HG02763 (cell line): ENCODE measurements at regions not wholly inside any gene's neighbourhood (a gene's known extent, or its start where the extent isn't known, plus 50 kb on each side); places are given as distances from the start of the nearest gene placed in this dataset.

Experiments used
- ATAC-seq: cut with Tn5 transposase; IDR thresholded peaks from one replicate; pipeline ENCODE4 v1.9.1; 2021; ENCODE audit warnings: mild to moderate bottlenecking, moderate library complexity; ENCODE audit not compliant: unreplicated experiment

DNA sequence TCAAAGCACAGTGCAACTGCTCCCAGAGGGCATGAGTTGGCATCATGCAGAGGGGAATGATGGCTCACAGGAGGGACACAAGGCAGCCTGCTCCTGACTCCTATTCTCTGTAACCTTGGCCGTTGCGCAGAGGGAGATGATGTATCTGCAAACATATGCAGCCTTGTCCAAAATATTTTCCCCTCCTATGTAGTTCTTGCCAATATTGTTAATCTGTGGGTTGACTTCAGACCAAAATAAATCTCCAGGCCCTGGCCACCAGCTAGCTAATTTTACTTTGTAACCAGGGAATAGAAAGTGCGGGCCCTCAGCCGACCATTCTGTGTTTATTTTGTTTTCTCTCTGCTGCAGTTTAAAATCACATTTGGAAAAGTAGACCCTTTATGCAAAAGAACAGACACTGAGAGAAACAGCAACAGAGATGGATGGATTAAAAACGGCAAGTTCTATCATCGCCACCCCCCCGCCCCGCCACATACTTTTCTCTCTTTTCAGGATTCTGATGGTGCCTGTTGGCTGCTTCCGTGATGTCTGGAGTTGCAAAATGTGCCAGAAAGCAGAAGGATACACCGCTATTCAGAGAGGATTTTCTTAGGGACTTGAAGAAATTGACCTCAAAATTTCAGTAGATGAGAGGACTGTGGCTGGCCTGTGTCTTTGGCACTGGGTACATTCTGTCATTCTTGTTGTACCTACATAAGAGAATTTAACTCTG is 185.3 kb upstream of the BCOR start:
- ATAC-seq = no peak

DNA sequence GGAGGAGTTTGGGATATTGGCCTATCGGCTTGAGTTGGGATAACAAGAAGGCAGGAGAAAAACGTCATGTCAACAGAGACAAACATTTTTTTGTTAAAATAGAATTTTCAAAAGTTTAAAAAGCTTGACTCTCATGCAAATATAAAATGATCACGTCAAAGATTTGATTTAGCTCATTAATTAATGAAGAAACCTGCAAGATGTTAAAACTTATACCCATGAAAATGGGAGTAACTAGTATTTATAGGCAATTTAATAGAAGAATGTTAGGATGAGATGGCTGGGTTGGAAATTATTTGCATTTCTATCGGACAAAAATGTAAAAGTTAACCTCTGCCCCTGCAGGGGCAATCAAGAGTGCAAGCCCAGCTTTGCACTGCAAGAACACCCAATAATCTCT is 184.6 kb upstream of the BCOR start:
- no peak for ATAC-seq

GRCh38 chrX:40281336-40282005 is 183.7 kb upstream of the BCOR start:
- ATAC-seq = no peak

- no peak for ATAC-seq
Measured at GRCh38 chrX:40279762-40280161, 182.0 kb upstream of the BCOR start.

- no peak for ATAC-seq
Measured at GRCh38 chrX:40279091-40279430, 181.3 kb upstream of the BCOR start.

DNA sequence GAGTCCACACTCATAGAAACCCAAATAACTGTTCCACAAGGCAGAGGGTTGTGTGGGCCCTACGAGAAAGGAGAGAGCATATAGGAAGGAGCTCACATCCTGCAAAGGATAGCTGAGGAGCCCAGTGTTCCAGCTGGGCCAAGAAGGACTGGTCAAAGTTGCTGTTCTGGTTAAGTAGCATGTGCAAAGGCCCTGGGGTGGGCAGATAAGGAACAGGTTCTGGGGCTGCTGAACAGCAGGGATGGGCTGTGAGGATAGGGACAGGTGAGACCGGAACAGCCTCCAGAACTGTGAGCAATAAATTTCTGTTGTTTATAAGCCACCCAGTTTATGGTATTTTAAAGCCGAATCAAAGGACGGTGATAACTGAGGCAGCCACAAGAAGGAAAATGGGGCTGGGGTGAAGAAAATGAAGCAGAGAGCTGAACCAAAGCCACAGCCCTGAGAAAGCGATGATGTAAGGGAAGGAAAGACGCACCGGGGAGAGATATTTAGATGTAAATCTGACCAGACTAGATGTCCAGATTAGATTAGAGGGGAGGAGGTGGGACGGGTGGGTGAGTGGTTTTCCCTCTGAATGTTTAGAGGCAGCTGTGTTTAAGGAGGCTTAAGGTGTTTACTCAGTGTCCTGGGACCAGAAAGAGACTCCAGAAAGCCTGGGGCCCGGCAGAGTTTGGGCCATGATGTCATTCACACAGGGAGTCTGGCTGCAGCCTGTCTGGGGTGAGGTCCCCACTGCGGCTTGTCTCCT is 180.8 kb upstream of the BCOR start:
- ATAC-seq = no peak

DNA sequence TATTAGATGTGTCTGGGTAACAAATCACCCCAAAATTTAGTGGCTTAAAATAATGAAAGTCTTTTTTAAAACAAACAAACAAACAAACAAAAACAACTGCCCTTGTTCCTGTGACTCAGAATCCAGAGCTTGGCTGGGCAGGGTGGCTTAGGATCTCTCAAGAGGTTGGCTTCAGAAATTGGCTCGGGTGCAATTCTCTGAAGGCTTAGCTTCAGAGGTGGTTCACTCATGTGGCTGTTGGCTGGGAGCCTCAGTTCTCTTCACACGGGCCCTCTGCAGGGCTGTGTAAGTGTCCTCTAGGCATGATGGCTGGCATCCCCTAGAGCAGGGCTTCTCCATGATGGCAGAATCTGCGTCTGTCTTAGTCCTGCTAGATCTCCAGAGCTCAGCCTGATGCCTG is 179.9 kb upstream of the BCOR start:
- no peak for ATAC-seq

DNA sequence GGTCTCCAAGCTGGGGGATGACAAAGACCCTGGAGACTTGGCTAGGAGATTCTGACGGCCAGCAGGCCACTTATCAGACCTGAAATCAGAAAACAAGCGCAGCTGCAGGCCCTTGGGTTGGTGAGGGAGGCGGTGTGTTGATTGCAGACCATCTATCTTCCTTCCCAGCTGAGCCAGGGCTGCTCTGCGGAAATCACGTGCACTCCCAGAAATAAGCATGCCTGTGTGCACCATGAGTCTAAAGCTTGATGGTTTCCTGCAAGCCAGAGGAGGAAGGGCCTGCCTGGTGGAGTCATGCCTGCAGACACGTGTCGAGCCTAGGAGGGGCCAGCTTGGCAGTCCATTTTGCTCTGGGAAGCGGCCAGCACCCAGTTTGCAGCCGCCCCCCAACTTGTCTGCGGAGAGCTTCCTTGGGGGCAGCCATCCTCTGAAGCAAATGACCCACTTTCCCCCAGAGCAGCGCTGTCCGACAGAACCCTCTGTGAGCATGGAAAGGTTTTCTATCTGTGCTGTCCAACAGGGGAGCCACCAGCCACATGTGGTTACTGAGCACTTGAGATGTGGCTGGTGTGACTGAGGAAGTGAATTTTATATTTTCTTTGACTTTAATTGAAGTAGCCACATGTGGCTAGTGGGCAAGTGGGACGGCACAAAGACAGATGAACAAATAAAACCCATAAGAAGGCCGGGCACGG is 175.7 kb upstream of the BCOR start:
- no peak for ATAC-seq

- ATAC-seq = no peak
Measured at GRCh38 chrX:40272776-40273175, 175.0 kb upstream of the BCOR start.

- ATAC-seq = no peak
Measured at GRCh38 chrX:40272141-40272540, 174.4 kb upstream of the BCOR start.

DNA sequence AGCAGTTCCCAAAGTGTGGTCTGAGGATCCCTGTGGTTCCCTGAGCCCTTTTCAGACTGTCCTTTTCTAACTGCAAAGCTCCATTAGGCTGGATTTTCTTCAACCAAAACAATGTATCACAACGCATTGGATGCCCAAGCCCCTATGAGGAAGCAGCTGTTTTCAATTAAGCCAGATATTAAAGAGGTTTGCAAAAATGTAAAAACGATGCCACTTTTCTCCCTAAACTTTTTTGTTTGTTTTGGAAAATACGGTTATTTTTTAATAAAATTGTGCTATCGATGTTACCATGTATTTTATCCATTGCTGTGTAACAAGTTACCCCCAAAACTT is 170.4 kb upstream of the BCOR start:
- ATAC-seq = no peak

DNA sequence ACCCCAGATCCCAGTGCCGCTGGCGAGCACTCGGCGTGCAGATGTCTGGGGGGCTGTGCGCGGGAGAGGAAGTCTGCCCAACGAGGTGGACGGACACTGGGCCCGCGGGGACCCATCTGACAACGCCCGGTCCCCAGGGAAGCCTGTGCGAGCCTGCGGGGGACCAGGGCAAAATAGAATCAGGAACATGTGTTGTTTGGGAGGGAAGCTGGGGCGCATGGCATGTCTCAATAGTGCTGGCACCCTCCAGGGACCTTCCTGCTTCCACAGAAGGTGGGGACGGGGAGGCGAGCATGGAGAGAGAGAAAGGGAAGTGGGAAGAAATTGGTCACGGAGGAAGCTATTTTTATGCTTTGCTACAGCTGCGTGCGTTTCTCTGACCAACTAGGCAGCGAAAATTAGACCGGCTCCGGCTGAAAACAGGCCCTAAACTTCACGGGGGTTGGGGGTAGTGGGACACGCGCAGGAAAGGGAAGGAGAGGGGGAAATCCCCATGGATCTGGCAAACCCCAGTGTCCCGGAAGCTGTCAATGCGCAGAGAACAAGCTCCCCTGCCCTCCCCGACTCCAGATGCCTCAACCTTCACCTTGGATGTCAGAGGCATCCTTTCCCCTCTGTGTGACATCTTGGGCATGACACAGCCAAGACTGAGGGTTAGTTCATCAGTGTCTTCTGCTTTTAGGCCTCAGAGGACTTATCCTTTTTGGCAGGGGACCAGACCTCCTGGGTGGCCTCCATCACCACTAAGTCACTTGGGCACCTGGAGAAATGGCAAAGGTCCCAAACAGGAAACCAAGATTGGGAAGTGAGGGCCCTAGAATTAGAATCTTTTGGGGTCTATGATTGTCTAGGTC is 169.8 kb upstream of the BCOR start:
- ATAC-seq = no peak

GRCh38 chrX:40266490-40267333 is 169.0 kb upstream of the BCOR start:
- no peak for ATAC-seq

GRCh38 chrX:40265936-40266335 is 168.2 kb upstream of the BCOR start:
- no peak for ATAC-seq

DNA sequence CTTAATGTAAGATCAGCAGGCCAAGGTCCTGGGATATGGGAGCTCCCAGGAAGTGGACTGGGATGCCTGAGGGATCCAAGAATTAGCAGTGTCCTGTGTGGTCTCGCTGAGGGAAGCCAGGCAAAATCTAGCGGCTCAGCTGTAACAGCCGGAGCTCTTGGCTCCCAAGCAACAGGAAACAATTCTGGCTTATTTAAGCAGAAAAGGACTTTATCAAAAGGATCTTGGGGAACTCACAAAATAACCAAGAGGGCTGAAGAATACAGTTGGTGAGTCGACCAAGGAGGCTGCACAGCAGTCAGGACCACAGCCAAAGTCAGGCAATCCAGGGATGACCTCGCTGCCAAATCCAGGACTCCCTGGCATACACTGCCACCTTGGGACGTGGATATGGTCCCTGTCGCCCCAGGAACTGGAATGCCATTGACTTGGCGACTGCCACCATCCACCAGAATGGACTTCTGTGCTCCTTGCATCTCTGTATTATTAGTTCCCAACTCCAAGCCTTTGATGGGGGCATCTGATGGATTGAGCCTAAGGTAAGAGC is 165.3 kb upstream of the BCOR start:
- no peak for ATAC-seq

DNA sequence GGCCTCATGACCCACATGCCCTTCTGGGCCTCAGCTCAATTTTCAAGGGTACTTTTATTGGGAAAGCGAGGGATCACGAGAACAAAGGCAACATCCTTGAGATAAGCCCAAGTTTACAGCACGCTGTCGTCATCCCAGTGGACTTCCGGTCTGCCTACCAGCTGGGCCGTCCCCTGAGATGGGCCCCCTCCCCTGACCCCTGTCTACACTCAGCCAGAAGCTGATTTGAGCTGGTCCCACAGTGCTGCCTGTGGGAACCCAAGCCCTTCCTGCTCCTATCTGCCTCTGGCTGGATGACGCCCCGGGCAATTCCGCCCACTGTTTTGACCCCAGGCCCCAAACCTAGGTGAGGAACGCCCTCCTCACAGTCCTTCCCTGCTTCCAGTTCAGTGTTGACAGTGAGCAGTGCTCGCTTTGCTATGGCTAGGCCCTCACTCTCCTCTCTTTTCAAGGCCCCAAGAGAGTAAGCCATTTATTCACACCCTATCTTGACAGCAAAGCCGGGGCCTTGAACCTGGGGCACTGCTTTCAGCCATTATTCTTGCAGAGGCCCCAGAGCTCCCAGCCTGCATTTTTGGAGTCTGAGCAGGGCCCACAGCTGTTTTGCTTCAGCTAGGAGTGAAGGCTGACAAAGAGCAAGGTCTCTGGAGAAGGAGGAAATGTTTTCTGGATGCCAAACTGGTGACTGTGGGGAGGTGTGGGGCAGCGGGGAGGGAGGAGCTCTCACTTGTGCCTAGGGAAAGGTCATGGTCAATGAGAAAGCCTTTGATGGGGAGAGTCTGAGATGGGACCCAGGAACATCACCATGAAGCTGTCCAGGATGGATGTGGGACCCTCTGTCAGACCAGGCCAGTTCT is 164.6 kb upstream of the BCOR start:
- ATAC-seq = no peak

DNA sequence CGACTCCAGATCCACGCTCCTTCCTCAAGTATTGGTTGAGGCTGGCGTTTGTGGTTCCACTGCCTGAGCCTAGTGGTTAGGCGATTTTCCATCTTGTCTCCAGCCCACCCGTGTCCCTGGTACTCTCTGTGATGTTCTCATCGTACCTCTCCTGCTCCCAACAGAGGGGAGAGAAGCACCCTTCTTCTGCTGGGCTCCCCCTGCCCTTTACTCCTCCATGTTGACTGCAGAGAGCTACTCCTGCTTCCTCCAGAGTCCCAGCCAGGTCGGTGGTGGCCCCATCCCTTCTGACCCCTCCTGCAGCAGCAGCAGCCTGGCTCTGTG is 164.0 kb upstream of the BCOR start:
- ATAC-seq = no peak

DNA sequence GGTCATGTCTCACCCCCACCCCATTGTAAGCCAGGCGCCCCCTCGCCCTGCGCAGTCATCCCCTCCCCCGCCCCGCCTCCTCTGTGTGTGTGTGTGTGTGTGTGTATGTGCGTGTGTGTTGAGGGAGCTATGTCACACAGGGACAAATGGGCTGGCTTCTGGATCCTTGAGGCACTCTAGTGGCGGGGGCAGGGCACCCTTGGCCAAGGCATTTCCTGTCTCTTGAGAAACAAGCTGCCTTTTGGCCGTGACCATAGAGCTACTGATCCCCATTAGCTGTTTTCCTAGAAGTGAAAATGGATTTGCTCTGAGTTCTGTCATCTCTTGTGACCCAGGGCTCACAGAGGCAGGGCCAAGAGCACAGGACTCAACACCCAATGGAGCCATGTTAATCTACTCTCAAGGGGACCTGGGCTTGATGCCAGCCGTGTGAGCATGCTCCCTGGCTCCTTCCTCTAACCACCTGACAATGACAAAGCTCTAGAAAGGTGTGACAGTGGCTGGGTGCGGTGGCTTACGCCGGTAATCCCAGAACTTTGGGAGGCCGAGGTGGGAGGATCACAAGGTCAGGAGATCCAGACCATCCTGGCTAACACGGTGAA is 162.5 kb upstream of the BCOR start:
- ATAC-seq = no peak
